HEK293T (cell line): ENCODE measurements at regions not wholly inside any gene's neighbourhood (a gene's known extent, or its start where the extent isn't known, plus 50 kb on each side); places are given as distances from the start of the nearest gene placed in this dataset.

Experiments used
- BHLHE40 ChIP-seq: fragments of 450-650 bp; IDR thresholded peaks from 2 replicates; pipeline ENCODE4 v1.6.1; 2016; ENCODE audit warnings: mild to moderate bottlenecking, moderate library complexity, borderline replicate concordance
- CTBP1 ChIP-seq: fragments of 450-650 bp; IDR thresholded peaks from 2 replicates; pipeline ENCODE4 v1.6.1; 2016; ENCODE audit warnings: borderline replicate concordance
- ELF4 ChIP-seq: fragments of 450-650 bp; IDR thresholded peaks from 2 replicates; pipeline ENCODE4 v1.6.1; 2017; ENCODE audit warnings: antibody characterized with exemption
- FOXA1 ChIP-seq: fragments of 450-650 bp; IDR thresholded peaks from 2 replicates; pipeline ENCODE4 v1.6.1; 2016; ENCODE audit warnings: mild to moderate bottlenecking
- FOXK2 ChIP-seq: fragments of 450-650 bp; IDR thresholded peaks from 2 replicates; pipeline ENCODE4 v1.6.1; 2016; ENCODE audit warnings: mild to moderate bottlenecking
- FOXM1 ChIP-seq: fragments of 450-650 bp; IDR thresholded peaks from 2 replicates; pipeline ENCODE4 v1.6.1; 2017; ENCODE audit warnings: mild to moderate bottlenecking, borderline replicate concordance
- HDGF ChIP-seq: fragments of 450-650 bp; IDR thresholded peaks from 2 replicates; pipeline ENCODE4 v1.6.1; 2017; ENCODE audit warnings: antibody characterized with exemption, borderline replicate concordance
- L3MBTL2 ChIP-seq: fragments of 450-650 bp; conservative IDR thresholded peaks from 2 replicates; pipeline ENCODE4 v1.6.1; 2016; ENCODE audit warnings: mild to moderate bottlenecking
- NFRKB ChIP-seq: fragments of 450-650 bp; IDR thresholded peaks from 2 replicates; pipeline ENCODE4 v1.6.1; 2016; ENCODE audit warnings: mild to moderate bottlenecking, moderate library complexity
- SP1 ChIP-seq: fragments of 450-650 bp; IDR thresholded peaks from 2 replicates; pipeline ENCODE4 v1.6.1; 2017
- SUZ12 ChIP-seq: fragments of 450-650 bp; IDR thresholded peaks from 2 replicates; pipeline ENCODE4 v1.6.1; 2016; ENCODE audit warnings: mild to moderate bottlenecking
- TARDBP ChIP-seq: fragments of 450-650 bp; IDR thresholded peaks from 2 replicates; pipeline ENCODE4 v1.6.1; 2016

DNA sequence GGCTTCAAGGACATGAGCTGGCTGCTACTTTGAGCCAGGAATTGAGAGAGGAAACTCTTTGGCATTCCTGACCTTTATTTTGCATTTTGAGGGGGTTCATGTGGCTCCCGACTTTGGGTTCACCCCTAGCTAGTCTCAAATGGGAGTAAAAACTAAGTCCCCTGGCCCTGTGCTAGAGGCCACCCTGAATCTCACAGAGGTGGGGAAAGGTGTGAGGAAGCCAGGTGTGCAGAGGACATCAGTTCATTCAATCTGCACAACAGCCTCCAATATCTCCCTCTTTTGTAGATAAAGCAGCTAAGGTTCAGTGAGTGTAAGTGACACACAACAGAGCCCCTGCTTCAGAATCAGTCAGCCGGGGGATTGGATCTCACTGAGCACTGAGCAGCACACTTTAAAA, 325.7 kb downstream of the DCDC2C start:
- TF ChIP-seq FOXK2 = no peak
- no peak for TF ChIP-seq SP1
- TF ChIP-seq SUZ12 = no peak
- TF ChIP-seq FOXM1 = no peak
- TF ChIP-seq TARDBP = no peak
- no peak for TF ChIP-seq BHLHE40
- TF ChIP-seq FOXA1 = no peak
- no peak for TF ChIP-seq NFRKB
- TF ChIP-seq ELF4 = no peak
- TF ChIP-seq CTBP1 = no peak
- no peak for TF ChIP-seq L3MBTL2
- TF ChIP-seq HDGF = no peak
